A673 (cell line): ENCODE measurements at regions not wholly inside any gene's neighbourhood (a gene's known extent, or its start where the extent isn't known, plus 50 kb on each side); places are given as distances from the start of the nearest gene placed in this dataset.

Source experiments
- BruUV-seq: library from RNA; stranded (reverse); fragments of 400-500 nt; replicated peaks from 2 replicates; lab custom pipeline; 2021; lab: Mats Ljungman, UMichigan
- CTCF ChIA-PET: fragments of 300-600 bp; sonication (Branson Sonifier 250); formaldehyde crosslinking; loops from one replicate; lab custom pipeline; 2022; ENCODE audit warnings: antibody characterized with exemption; lab: Charles Lee
- POLR2A ChIA-PET: fragments of 300-600 bp; sonication (Branson Sonifier 250); formaldehyde crosslinking; loops from one replicate; lab custom pipeline; 2022; ENCODE audit warnings: antibody characterized with exemption; ENCODE audit not compliant: low non-redundant PET; lab: Charles Lee
- DNase-seq: peaks from one replicate; pipeline ENCODE4 v3.0.0-alpha.2; 2015; ENCODE audit warnings: low spot score
- H3K27ac ChIP-seq: fragments of 200-600 bp; sonication (generic); 2 replicates; pipeline ENCODE4 v1.5.1; 2016; ENCODE audit warnings: mixed run types, low read depth, mild to moderate bottlenecking, mixed read lengths, antibody characterized with exemption, low read length; ENCODE audit not compliant: poor library complexity, severe bottlenecking
- H3K27me3 ChIP-seq: fragments of 200-600 bp; sonication (generic); replicated peaks from 2 replicates; pipeline ENCODE4 v1.6.1; 2017; ENCODE audit warnings: mixed run types, low read depth, mild to moderate bottlenecking, mixed read lengths, antibody characterized with exemption, low read length; ENCODE audit not compliant: insufficient read depth, poor library complexity
- H3K36me3 ChIP-seq: fragments of 200-600 bp; sonication (generic); 2 replicates; pipeline ENCODE4 v1.6.1; 2016; ENCODE audit warnings: mixed run types, mild to moderate bottlenecking, mixed read lengths, antibody characterized with exemption, low read length; ENCODE audit not compliant: insufficient read depth, poor library complexity, severe bottlenecking
- H3K4me1 ChIP-seq: fragments of 200-600 bp; sonication (generic); 2 replicates; pipeline ENCODE4 v1.6.1; 2017; ENCODE audit warnings: mixed run types, mild to moderate bottlenecking, mixed read lengths, antibody characterized with exemption, low read length; ENCODE audit not compliant: insufficient read depth, poor library complexity, severe bottlenecking
- H3K4me3 ChIP-seq: fragments of 200-600 bp; sonication (generic); 2 replicates; pipeline ENCODE4 v1.5.1; 2016; ENCODE audit warnings: low read depth, mixed run types, mild to moderate bottlenecking, mixed read lengths, low read length; ENCODE audit not compliant: poor library complexity, severe bottlenecking
- H3K9me3 ChIP-seq: fragments of 200-600 bp; sonication (generic); 2 replicates; pipeline ENCODE4 v1.6.1; 2016; ENCODE audit warnings: mixed run types, low read depth, mild to moderate bottlenecking, mixed read lengths, antibody characterized with exemption, low read length; ENCODE audit not compliant: poor library complexity, severe bottlenecking
- CTCF ChIP-seq: fragments of 300-800, 200-600 bp; sonication (generic); conservative IDR thresholded peaks from 2 replicates; pipeline ENCODE4 v1.5.1; 2017; ENCODE audit warnings: low read depth, mild to moderate bottlenecking, antibody characterized with exemption, low read length, moderate library complexity, mixed read lengths
- EZH2 ChIP-seq: fragments of 200-600 bp; sonication (generic); IDR thresholded peaks from 2 replicates; pipeline ENCODE4 v1.6.1; 2017; ENCODE audit warnings: borderline replicate concordance, low read depth, mild to moderate bottlenecking, mixed read lengths, antibody characterized with exemption, low read length; ENCODE audit not compliant: poor library complexity, severe bottlenecking
- intact Hi-C: fragments of 100-400 bp; cut with micrococcal nuclease; formaldehyde crosslinking; loops from one replicate; pipeline ENCODE4 v1.10.0; 2022; ENCODE audit not compliant: unreplicated experiment

DNA sequence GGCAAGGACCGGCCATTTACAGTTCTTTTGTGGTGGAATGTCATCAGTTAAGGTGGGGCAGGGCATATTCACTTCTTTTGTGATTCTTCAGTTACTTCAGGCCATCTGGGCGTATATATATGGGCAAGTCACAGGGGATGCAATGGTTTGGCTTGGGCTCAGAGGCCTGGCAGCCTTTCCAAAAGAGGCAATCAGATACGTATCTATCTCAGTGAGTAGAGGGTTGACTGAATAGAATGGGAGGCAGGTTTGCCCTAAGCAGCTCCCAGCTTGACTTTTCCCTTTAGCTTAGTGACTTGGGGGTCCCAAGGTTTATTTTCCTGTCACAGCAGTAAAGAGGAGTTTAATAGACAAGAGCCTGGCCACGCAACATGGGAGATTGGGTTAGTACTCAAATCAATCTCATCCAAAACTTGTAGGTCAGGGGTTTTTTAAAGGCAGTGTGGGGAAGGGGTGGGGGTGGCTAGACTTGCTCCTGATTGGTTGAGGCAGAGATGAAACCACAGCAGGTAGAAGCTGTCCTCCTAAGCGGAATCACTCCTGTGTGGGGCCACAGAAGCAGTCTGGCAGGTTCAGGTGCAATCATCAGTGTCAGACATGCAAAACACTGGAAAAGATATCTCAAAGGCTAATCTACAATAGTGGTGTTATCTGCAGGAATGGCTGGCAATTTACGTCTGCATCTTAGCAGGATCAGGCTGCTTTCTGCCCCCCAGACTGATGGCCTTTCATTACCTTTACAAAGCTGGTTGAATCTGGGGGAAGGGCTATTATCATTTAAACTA is 112.9 kb downstream of the TLR5 start:
- H3K36me3 ChIP-seq = no peaks in the 10 kb centered on the region
- H3K27ac ChIP-seq = no peak overlapping the region
- no peaks in the 10 kb centered on the region for H3K9me3 ChIP-seq
- no TSS peak for BruUV-seq
- ChIA-PET CTCF (interaction anchor here (0.6 kb wide), 1 partner anchor 104 kb away, joined by 3 read pairs; no protein-coding TSS in a partner anchor), POLR2A (no interaction called here)
- no peak for DNase-seq
- H3K4me1 ChIP-seq = no peaks in the 10 kb centered on the region
- no peak overlapping the region for H3K4me3 ChIP-seq
- intact Hi-C loops = no loop called here
- TF ChIP-seq EZH2 (no peak), CTCF (no peak)
- no peaks in the 10 kb centered on the region for H3K27me3 ChIP-seq

DNA sequence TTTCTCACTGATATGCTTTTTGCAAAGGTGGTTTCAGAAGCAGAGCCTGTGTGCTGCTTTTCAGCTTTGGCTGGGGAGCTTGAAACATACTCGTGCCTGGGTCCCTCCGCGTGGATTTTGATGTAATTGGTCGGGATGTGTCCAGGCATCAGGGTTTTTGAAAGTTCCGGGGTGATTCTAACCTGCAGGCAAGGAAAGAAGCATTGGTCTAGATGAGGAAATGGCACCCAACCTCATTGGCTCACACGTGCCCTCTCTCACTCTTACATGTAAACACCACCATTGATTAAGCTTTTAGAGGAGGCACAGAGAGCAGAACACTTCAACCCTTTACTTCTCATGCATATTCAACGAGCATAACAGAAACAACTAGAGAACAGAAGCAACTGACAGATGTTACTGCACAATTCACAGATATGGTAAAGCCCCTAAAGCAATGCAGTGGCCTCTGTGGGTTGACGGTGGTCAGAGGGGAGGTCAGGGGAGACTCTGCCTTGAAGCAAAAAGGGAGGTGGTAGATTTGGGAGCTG is 112.1 kb downstream of the TLR5 start:
- Histone ChIP-seq H3K36me3 (no peaks in the 10 kb centered on the region), H3K27me3 (no peaks in the 10 kb centered on the region), H3K4me3 (no peak overlapping the region), H3K4me1 (no peaks in the 10 kb centered on the region), H3K27ac (no peak overlapping the region), H3K9me3 (no peaks in the 10 kb centered on the region)
- ChIA-PET POLR2A (no interaction called here), CTCF (interaction anchor here (0.6 kb wide), 1 partner anchor 103 kb away, joined by 3 read pairs; no protein-coding TSS in a partner anchor)
- intact Hi-C loops = no loop called here
- no peak for DNase-seq
- no peak for TF ChIP-seq CTCF
- TF ChIP-seq EZH2 = no peak
- no TSS peak for BruUV-seq

DNA sequence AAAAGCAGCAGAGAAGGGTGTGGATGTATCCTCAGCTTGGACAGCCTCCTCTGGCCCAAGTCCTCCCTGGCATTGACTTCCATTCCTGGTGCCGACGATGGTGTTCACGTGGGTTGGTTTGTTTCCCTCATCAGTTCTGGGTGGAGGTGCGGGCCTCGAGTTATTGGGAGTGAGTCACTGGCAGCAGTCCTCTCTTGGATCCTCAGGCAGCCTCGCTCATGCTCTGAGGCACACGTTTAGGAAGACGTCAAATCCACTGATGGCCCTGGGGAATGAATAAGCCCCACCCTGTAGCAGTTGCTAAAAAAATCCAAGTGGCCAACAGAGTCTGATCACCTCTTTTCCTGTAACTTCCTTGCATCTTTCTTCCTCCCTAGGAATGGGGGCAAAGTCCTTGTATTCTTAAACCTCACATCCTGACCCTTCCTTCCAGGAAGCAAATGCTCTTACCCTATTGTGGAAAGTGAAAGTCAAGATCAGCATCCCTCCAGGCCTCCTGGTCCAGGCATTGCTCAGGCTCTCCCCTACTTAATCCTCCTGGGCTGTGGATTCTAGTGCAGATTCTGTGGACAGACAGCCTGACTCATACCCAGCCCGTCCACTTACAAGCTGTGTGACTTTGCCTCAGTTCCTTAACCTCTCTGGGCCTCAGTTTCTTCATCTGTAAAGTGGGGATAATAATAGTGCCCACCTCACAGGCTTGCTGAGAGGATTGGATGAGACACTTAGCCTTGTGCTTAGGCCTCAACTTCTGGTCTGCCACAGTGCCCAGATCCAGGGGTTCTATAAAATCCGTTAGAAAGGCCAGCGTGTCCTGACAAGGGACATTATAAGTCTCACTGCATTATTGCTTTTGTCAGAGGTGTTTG is 111.1 kb downstream of the TLR5 start:
- ChIA-PET POLR2A (no interaction called here), CTCF (no interaction called here)
- no peaks in the 10 kb centered on the region for H3K4me1 ChIP-seq
- no peak for DNase-seq
- intact Hi-C loops = no loop called here
- H3K36me3 ChIP-seq = no peaks in the 10 kb centered on the region
- no peak overlapping the region for H3K27ac ChIP-seq
- TF ChIP-seq CTCF (no peak), EZH2 (no peak)
- no TSS peak for BruUV-seq
- H3K4me3 ChIP-seq = no peak overlapping the region
- H3K9me3 ChIP-seq = no peaks in the 10 kb centered on the region
- no peaks in the 10 kb centered on the region for H3K27me3 ChIP-seq
